HCT116 (cell line): ENCODE measurements at regions not wholly inside any gene's neighbourhood (a gene's known extent, or its start where the extent isn't known, plus 50 kb on each side); places are given as distances from the start of the nearest gene placed in this dataset.

ENCODE experiments used
- ATAC-seq: fragments of 200-7000 bp; cut with Tn5 transposase; 2 replicates; pipeline ENCODE4 v1.9.1; 2020; ENCODE audit warnings: mild to moderate bottlenecking, moderate library complexity
- BruUV-seq: library from RNA; stranded (reverse); fragments of 400-500 nt; replicated peaks from 2 replicates; lab custom pipeline; 2021; lab: Mats Ljungman, UMichigan
- CTCF ChIA-PET: fragments of 300-600 bp; sonication (Branson Sonifier 250); formaldehyde crosslinking; loops from one replicate; lab custom pipeline; 2021; ENCODE audit warnings: antibody characterized with exemption; lab: Charles Lee
- POLR2A ChIA-PET: fragments of 300-600, 350-600 bp; sonication (Branson Sonifier 250); formaldehyde crosslinking; loops from one replicate; lab custom pipeline; 2021; ENCODE audit warnings: antibody characterized with exemption; lab: Charles Lee
- RAD21 ChIA-PET, 2 experiments: fragments of 300-600 bp; sonication (Branson Sonifier 250); formaldehyde crosslinking; loops; one replicate each; lab custom pipeline; 2023; ENCODE audit warnings: low total read pairs in 2 of 2; ENCODE audit not compliant: uncharacterized antibody in 2 of 2, unreplicated experiment in 2 of 2, low non-redundant PET in 1 of 2; lab: Charles Lee
- DNase-seq: peaks from one replicate; pipeline ENCODE4 v3.0.0-alpha.2; 2010; ENCODE audit warnings: low read depth, low spot score
- H2AFZ ChIP-seq: fragments of 200-600 bp; shearing (Covaris generic), sonication (generic); 2 replicates; pipeline ENCODE4 v1.6.1; 2017; ENCODE audit warnings: low read depth, mixed run types, mixed read lengths, antibody characterized with exemption, low read length; ENCODE audit not compliant: poor library complexity, severe bottlenecking
- H3K27ac ChIP-seq: 2 replicates; pipeline ENCODE4 v1.5.1; 2012; ENCODE audit warnings: low read depth, low read length
- H3K27me3 ChIP-seq: fragments of 200-600 bp; sonication (generic); 2 replicates; pipeline ENCODE4 v1.6.1; 2016; ENCODE audit warnings: mixed run types, low read length, mixed read lengths; ENCODE audit not compliant: insufficient read depth
- H3K36me3 ChIP-seq, 2 experiments: fragments of 200-500 bp in 1 of 2; fragments of 200-600 bp in 1 of 2; sonication (Bioruptor generic) in 1 of 2; sonication (generic) in 1 of 2; 2 replicates each; pipeline versions ENCODE4 v1.5.1 to v1.6.1; 2014 to 2016; ENCODE audit warnings: low read length in 2 of 2, inconsistent platforms in 1 of 2, mixed read lengths in 1 of 2, mixed run types in 1 of 2; ENCODE audit not compliant: insufficient read depth in 2 of 2, control insufficient read depth in 1 of 2
- H3K4me1 ChIP-seq, 2 experiments: fragments of 200-600 bp in 1 of 2; sonication (generic) in 1 of 2; 2 replicates each; pipeline versions ENCODE4 v1.5.1 to v1.6.1; 2012 to 2017; ENCODE audit warnings: low read length in 2 of 2, inconsistent platforms in 1 of 2, mild to moderate bottlenecking in 1 of 2, mixed read lengths in 1 of 2, mixed run types in 1 of 2, moderate library complexity in 1 of 2; ENCODE audit not compliant: insufficient read depth in 2 of 2, control insufficient read depth in 1 of 2
- H3K4me2 ChIP-seq: fragments of 200-600 bp; sonication (generic); 2 replicates; pipeline ENCODE4 v1.6.1; 2017; ENCODE audit warnings: mixed run types, low read length, mixed read lengths
- H3K4me3 ChIP-seq, 2 experiments: fragments of 200-600 bp in 1 of 2; sonication (generic) in 1 of 2; replicated peaks in 1 of 2; 2 replicates each; pipeline ENCODE4 v1.5.1; 2011 to 2016; ENCODE audit warnings: low read length in 2 of 2, control low read depth in 1 of 2, low read depth in 1 of 2, mild to moderate bottlenecking in 1 of 2, mixed read lengths in 1 of 2, mixed run types in 1 of 2
- H3K79me2 ChIP-seq: fragments of 200-600 bp; sonication (generic); 2 replicates; pipeline ENCODE4 v1.6.1; 2017; ENCODE audit warnings: mild to moderate bottlenecking, mixed run types, low read length, moderate library complexity, mixed read lengths; ENCODE audit not compliant: insufficient read depth
- H3K9ac ChIP-seq: fragments of 200-600 bp; sonication (generic); 2 replicates; pipeline ENCODE4 v1.6.1; 2016; ENCODE audit warnings: low read length, mixed read lengths
- H3K9me2 ChIP-seq: fragments of 200-600 bp; sonication (generic), shearing (Covaris generic); 2 replicates; pipeline ENCODE4 v1.6.1; 2017; ENCODE audit warnings: mixed run types, mild to moderate bottlenecking, moderate library complexity; ENCODE audit not compliant: insufficient read depth
- H3K9me3 ChIP-seq, 2 experiments: fragments of 200-500 bp in 1 of 2; fragments of 200-600 bp in 1 of 2; sonication (Bioruptor generic) in 1 of 2; sonication (generic) in 1 of 2; 2 replicates each; pipeline ENCODE4 v1.6.1; 2014 to 2017; ENCODE audit warnings: low read length in 2 of 2, mixed read lengths in 2 of 2, inconsistent platforms in 1 of 2, low read depth in 1 of 2, mild to moderate bottlenecking in 1 of 2, mixed run types in 1 of 2, moderate library complexity in 1 of 2; ENCODE audit not compliant: control insufficient read depth in 1 of 2, insufficient read depth in 1 of 2
- H4K20me1 ChIP-seq: fragments of 200-600 bp; sonication (generic), shearing (Covaris generic); 2 replicates; pipeline ENCODE4 v1.6.1; 2017; ENCODE audit warnings: mixed run types, mild to moderate bottlenecking, moderate library complexity; ENCODE audit not compliant: insufficient read depth
- CEBPB ChIP-seq: IDR thresholded peaks from 2 replicates; pipeline ENCODE4 v1.6.1; 2012; ENCODE audit warnings: low read depth
- EGR1 ChIP-seq: IDR thresholded peaks from 2 replicates; pipeline ENCODE4 v1.6.1; 2012; ENCODE audit warnings: low read depth
- ELF1 ChIP-seq: IDR thresholded peaks from 2 replicates; pipeline ENCODE4 v1.6.1; 2012; ENCODE audit warnings: low read depth, borderline replicate concordance
- EZH2 ChIP-seq: fragments of 200-600 bp; sonication (generic); IDR thresholded peaks from 2 replicates; pipeline ENCODE4 v1.6.1; 2017; ENCODE audit warnings: antibody characterized with exemption, mixed run types
- EZH2phosphoT487 ChIP-seq: fragments of 200-600 bp; IDR thresholded peaks from 2 replicates; pipeline ENCODE4 v1.6.1; 2018; ENCODE audit warnings: antibody characterized with exemption, borderline replicate concordance
- POLR2A ChIP-seq: IDR thresholded peaks from 2 replicates; pipeline ENCODE4 v1.7.0; 2011; ENCODE audit warnings: borderline replicate concordance; ENCODE audit not compliant: insufficient read depth, insufficient read length; ENCODE audit errors: extremely low read depth
- POLR2AphosphoS5 ChIP-seq: IDR thresholded peaks from 2 replicates; pipeline ENCODE4 v1.6.1; 2011; ENCODE audit warnings: mild to moderate bottlenecking, low read depth, low read length, moderate library complexity
- RAD21 ChIP-seq: IDR thresholded peaks from 2 replicates; pipeline ENCODE4 v1.6.1; 2012; ENCODE audit warnings: low read depth, mild to moderate bottlenecking
- SIN3A ChIP-seq: IDR thresholded peaks from 2 replicates; pipeline ENCODE4 v1.6.1; 2012; ENCODE audit warnings: low read depth
- SP1 ChIP-seq: IDR thresholded peaks from 2 replicates; pipeline ENCODE4 v1.6.1; 2012; ENCODE audit warnings: low read depth
- SRF ChIP-seq: IDR thresholded peaks from 2 replicates; pipeline ENCODE4 v1.6.1; 2012; ENCODE audit warnings: low read depth
- YY1 ChIP-seq: IDR thresholded peaks from 2 replicates; pipeline ENCODE4 v1.6.1; 2011; ENCODE audit warnings: low read length, low read depth, moderate library complexity, mild to moderate bottlenecking; ENCODE audit not compliant: insufficient replicate concordance; ENCODE audit errors: extremely low read depth
- ZFX ChIP-seq: fragments of 450-650 bp; IDR thresholded peaks from 2 replicates; pipeline ENCODE4 v1.6.1; 2017
- ZNF274 ChIP-seq: fragments of 200-500 bp; sonication (Bioruptor generic); IDR thresholded peaks from 2 replicates; pipeline ENCODE4 v1.6.1; 2014; ENCODE audit warnings: mild to moderate bottlenecking, low read depth, low read length, inconsistent platforms
- intact Hi-C: fragments of 100-400 bp; cut with micrococcal nuclease; formaldehyde crosslinking; loops from 2 replicates; pipeline ENCODE4 v1.10.0; 2022
- TF ChIP-seq, protein P1 (sequence below): IDR thresholded peaks from 2 replicates; pipeline ENCODE4 v1.6.1; 2012
- TF ChIP-seq, protein P2 (sequence below): IDR thresholded peaks from 2 replicates; pipeline ENCODE4 v1.6.1; 2012
- TF ChIP-seq, protein P3 (sequence below): IDR thresholded peaks from 2 replicates; pipeline ENCODE4 v1.6.1; 2012; ENCODE audit warnings: low read depth

DNA sequence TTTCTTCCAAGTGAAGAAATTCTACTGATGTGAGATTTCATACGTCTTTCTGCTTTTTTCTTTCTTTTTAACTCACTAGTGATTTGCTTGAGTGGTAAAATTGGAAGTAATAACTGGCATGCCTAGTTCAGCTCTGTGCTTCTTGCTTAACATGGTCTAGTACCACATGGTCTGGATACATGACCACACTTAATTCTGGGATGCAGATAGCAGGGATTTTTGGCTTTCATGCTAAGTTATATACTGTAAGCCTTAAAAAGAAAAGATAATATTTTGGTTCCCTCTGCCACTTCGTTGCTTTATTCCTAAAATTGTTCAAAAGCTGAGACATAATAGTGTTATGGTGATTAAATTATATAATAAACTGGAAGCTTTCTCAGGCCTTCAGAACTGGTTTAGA lies 174.3 kb downstream of the OXSM start:
- H3K36me3 ChIP-seq = no peaks in the 10 kb centered on the region
- no peaks in the 10 kb centered on the region for H3K9me3 ChIP-seq
- intact Hi-C loops = loop anchor here (10.0 kb wide), 1 partner anchor 119 kb away; no protein-coding TSS in a partner anchor
- no TSS peak for BruUV-seq
- no peak overlapping the region for H3K27ac ChIP-seq
- no peaks in the 10 kb centered on the region for H3K79me2 ChIP-seq
- no peaks in the 10 kb centered on the region for H3K9me2 ChIP-seq
- ChIA-PET POLR2A (no interaction called here), CTCF (no interaction called here), RAD21 (no interaction called here)
- no peaks in the 10 kb centered on the region for H3K27me3 ChIP-seq
- H3K4me3 ChIP-seq = no peak overlapping the region
- no peak overlapping the region for H3K9ac ChIP-seq
- TF ChIP-seq EGR1 (no peak), POLR2A (no peak), POLR2AphosphoS5 (no peak), ZNF274 (no peak), YY1 (no peak), ELF1 (no peak), SP1 (no peak), EZH2phosphoT487 (no peak), RAD21 (no peak), SRF (no peak), ZFX (no peak), EZH2 (no peak), SIN3A (no peak), CEBPB (no peak)
- TF ChIP-seq, protein P1, sequence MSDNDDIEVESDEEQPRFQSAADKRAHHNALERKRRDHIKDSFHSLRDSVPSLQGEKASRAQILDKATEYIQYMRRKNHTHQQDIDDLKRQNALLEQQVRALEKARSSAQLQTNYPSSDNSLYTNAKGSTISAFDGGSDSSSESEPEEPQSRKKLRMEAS = no peak
- TF ChIP-seq, protein P2, sequence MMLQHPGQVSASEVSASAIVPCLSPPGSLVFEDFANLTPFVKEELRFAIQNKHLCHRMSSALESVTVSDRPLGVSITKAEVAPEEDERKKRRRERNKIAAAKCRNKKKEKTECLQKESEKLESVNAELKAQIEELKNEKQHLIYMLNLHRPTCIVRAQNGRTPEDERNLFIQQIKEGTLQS = no peak
- TF ChIP-seq, protein P3, sequence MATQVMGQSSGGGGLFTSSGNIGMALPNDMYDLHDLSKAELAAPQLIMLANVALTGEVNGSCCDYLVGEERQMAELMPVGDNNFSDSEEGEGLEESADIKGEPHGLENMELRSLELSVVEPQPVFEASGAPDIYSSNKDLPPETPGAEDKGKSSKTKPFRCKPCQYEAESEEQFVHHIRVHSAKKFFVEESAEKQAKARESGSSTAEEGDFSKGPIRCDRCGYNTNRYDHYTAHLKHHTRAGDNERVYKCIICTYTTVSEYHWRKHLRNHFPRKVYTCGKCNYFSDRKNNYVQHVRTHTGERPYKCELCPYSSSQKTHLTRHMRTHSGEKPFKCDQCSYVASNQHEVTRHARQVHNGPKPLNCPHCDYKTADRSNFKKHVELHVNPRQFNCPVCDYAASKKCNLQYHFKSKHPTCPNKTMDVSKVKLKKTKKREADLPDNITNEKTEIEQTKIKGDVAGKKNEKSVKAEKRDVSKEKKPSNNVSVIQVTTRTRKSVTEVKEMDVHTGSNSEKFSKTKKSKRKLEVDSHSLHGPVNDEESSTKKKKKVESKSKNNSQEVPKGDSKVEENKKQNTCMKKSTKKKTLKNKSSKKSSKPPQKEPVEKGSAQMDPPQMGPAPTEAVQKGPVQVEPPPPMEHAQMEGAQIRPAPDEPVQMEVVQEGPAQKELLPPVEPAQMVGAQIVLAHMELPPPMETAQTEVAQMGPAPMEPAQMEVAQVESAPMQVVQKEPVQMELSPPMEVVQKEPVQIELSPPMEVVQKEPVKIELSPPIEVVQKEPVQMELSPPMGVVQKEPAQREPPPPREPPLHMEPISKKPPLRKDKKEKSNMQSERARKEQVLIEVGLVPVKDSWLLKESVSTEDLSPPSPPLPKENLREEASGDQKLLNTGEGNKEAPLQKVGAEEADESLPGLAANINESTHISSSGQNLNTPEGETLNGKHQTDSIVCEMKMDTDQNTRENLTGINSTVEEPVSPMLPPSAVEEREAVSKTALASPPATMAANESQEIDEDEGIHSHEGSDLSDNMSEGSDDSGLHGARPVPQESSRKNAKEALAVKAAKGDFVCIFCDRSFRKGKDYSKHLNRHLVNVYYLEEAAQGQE = no peak
- TF ChIP-seq, all 23 proteins: peak for 0
- ATAC-seq (no peak), DNase-seq (no peak)
- Histone ChIP-seq H3K4me2 (no peak overlapping the region), H3K4me1 (no peaks in the 10 kb centered on the region), H4K20me1 (no peaks in the 10 kb centered on the region), H2AFZ (no peak overlapping the region)
